OCI-LY3 (cell line): ENCODE measurements at regions not wholly inside any gene's neighbourhood (a gene's known extent, or its start where the extent isn't known, plus 50 kb on each side); places are given as distances from the start of the nearest gene placed in this dataset.

Experiments
- EZH2phosphoT487 ChIP-seq: fragments of 200-600 bp; shearing (Covaris generic); IDR thresholded peaks from 2 replicates; pipeline ENCODE4 v1.6.1; 2018; ENCODE audit warnings: antibody characterized with exemption, mixed run types, low read depth
- TF ChIP-seq, protein P1 (sequence below): fragments of 200-600, 300-600 bp; sonication (generic); IDR thresholded peaks from 2 replicates; pipeline ENCODE4 v1.5.1; 2014; ENCODE audit warnings: antibody characterized with exemption, low read length, low read depth

- TF ChIP-seq, protein P1, sequence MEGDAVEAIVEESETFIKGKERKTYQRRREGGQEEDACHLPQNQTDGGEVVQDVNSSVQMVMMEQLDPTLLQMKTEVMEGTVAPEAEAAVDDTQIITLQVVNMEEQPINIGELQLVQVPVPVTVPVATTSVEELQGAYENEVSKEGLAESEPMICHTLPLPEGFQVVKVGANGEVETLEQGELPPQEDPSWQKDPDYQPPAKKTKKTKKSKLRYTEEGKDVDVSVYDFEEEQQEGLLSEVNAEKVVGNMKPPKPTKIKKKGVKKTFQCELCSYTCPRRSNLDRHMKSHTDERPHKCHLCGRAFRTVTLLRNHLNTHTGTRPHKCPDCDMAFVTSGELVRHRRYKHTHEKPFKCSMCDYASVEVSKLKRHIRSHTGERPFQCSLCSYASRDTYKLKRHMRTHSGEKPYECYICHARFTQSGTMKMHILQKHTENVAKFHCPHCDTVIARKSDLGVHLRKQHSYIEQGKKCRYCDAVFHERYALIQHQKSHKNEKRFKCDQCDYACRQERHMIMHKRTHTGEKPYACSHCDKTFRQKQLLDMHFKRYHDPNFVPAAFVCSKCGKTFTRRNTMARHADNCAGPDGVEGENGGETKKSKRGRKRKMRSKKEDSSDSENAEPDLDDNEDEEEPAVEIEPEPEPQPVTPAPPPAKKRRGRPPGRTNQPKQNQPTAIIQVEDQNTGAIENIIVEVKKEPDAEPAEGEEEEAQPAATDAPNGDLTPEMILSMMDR: no peak
- TF ChIP-seq EZH2phosphoT487: no peak
Measured at GRCh38 chr6:33896391-33897188, 92.8 kb upstream of the MLN start.
